ENCODE measurements at regions not wholly inside any gene's neighbourhood (a gene's known extent, or its start where the extent isn't known, plus 50 kb on each side); places are given as distances from the start of the nearest gene placed in this dataset.

DNA sequence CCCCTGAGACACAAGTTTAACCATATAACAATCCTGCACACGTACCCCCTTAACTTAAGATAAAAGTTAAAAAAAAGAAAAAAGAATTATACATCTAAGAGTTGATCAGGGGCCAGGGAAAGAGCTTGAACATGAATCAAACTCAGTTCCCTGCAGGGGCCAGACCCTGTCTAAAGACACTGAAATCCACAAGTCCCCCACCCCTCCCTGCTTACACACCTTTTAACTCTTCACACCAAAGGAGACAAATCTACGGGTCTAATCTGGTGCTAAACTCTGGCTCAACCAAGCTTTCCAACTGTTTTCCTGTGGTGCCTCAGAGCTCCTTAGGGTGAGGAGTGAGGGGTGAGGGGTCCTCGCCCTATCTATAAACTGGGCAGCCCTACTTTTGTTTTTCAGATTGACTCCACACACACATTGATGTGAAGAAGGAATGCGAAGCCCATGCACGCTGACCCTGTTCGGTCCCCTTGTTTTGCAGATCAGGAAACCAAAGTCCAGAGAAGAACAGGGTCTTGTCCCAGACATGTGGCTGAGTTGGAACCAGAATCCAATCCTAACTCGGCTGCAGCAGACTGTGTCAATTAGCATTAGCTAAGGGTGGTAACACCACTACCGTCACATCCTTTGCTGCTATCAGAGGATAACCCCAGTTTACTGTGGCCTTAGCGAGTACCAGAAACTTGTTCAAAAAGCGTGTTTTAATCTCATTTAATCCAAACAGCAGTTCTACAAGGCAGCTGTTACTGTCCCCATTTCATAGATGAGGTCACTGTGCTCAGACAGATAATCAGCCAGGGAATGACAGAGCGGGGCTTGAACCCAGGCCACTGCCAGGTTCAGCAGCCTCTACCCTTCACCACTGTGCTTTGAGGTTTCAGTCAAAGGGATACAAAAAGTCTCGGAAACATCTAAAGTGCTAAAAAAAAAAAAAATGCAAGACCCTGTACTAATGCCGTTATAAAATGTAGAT, 145.2 kb upstream of the SYT13 start:
- TF ChIP-seq, protein P1, sequence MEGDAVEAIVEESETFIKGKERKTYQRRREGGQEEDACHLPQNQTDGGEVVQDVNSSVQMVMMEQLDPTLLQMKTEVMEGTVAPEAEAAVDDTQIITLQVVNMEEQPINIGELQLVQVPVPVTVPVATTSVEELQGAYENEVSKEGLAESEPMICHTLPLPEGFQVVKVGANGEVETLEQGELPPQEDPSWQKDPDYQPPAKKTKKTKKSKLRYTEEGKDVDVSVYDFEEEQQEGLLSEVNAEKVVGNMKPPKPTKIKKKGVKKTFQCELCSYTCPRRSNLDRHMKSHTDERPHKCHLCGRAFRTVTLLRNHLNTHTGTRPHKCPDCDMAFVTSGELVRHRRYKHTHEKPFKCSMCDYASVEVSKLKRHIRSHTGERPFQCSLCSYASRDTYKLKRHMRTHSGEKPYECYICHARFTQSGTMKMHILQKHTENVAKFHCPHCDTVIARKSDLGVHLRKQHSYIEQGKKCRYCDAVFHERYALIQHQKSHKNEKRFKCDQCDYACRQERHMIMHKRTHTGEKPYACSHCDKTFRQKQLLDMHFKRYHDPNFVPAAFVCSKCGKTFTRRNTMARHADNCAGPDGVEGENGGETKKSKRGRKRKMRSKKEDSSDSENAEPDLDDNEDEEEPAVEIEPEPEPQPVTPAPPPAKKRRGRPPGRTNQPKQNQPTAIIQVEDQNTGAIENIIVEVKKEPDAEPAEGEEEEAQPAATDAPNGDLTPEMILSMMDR (conservative IDR thresholded peaks at IDR 0.05; ENCODE audit: low read length) = no peak
- no peak for TF ChIP-seq EZH2phosphoT487 (IDR thresholded peaks at IDR 0.05; ENCODE audit: borderline replicate concordance)

Data from Loucy (cell line).